GM12878 (cell line): ENCODE measurements at regions not wholly inside any gene's neighbourhood (a gene's known extent, or its start where the extent isn't known, plus 50 kb on each side); places are given as distances from the start of the nearest gene placed in this dataset.

Experiments used
- ATF3 ChIP-seq: IDR thresholded peaks from 2 replicates; pipeline ENCODE4 v1.6.1; 2011; ENCODE audit warnings: low read depth, mild to moderate bottlenecking, low read length, moderate library complexity, borderline replicate concordance; ENCODE audit errors: extremely low read depth
- BHLHE40 ChIP-seq, 2 experiments: fragments of 450-650 bp in 1 of 2; IDR thresholded peaks; 2 replicates each; pipeline ENCODE4 v1.6.1; 2011 to 2017; ENCODE audit warnings: low read depth in 2 of 2, borderline replicate concordance in 1 of 2, improper control_type of control experiment in 1 of 2, low read length in 1 of 2, mild to moderate bottlenecking in 1 of 2
- CBFB ChIP-seq: IDR thresholded peaks from 2 replicates; pipeline ENCODE4 v1.6.1; 2016; ENCODE audit warnings: antibody characterized with exemption, low read depth
- CTCF ChIP-seq, 3 experiments: IDR thresholded peaks in 2 of 3; conservative IDR thresholded peaks in 1 of 3; 2 replicates each; pipeline ENCODE4 v1.5.1; 2011; ENCODE audit warnings: low read depth in 3 of 3, low read length in 3 of 3, mild to moderate bottlenecking in 3 of 3, control low read depth in 2 of 3, moderate library complexity in 2 of 3, inconsistent platforms in 1 of 3, mixed read lengths in 1 of 3; ENCODE audit not compliant: control insufficient read depth in 2 of 3, insufficient read depth in 1 of 3; ENCODE audit errors: extremely low read depth in 1 of 3
- EGR1 ChIP-seq, 2 experiments: IDR thresholded peaks; 1 replicate in 1 of 2; 2 replicates in 1 of 2; pipeline ENCODE4 v1.6.1; 2011 to 2012; ENCODE audit warnings: low read depth in 2 of 2, low read length in 2 of 2, borderline replicate concordance in 1 of 2, mild to moderate bottlenecking in 1 of 2, moderate library complexity in 1 of 2
- EP300 ChIP-seq, 2 experiments: fragments of 150-350 bp in 1 of 2; IDR thresholded peaks; 2 replicates each; pipeline ENCODE4 v1.6.1; 2011 to 2012; ENCODE audit warnings: low read depth in 2 of 2, low read length in 2 of 2, borderline replicate concordance in 1 of 2, improper control_type of control experiment in 1 of 2, inconsistent platforms in 1 of 2; ENCODE audit not compliant: control insufficient read depth in 1 of 2
- ETV6 ChIP-seq, 2 experiments: fragments of 450-650 bp in 1 of 2; IDR thresholded peaks in 1 of 2; conservative IDR thresholded peaks in 1 of 2; 2 replicates each; pipeline ENCODE4 v1.6.1; 2014; ENCODE audit warnings: antibody characterized with exemption in 1 of 2, borderline replicate concordance in 1 of 2, low read depth in 1 of 2, mild to moderate bottlenecking in 1 of 2, moderate library complexity in 1 of 2
- HDAC2 ChIP-seq: fragments of 200-600 bp; sonication (generic); IDR thresholded peaks from 2 replicates; pipeline ENCODE4 v1.6.1; 2017
- KAT2A ChIP-seq: conservative IDR thresholded peaks from 2 replicates; pipeline ENCODE4 v1.6.1; 2011; ENCODE audit warnings: low read depth, low read length; ENCODE audit not compliant: control insufficient read depth
- MYC ChIP-seq: IDR thresholded peaks from 2 replicates; pipeline ENCODE4 v1.6.1; 2011; ENCODE audit warnings: mild to moderate bottlenecking, low read length, moderate library complexity, inconsistent platforms; ENCODE audit not compliant: insufficient read depth, insufficient replicate concordance, insufficient read length, severe bottlenecking
- POLR2AphosphoS5 ChIP-seq: IDR thresholded peaks from 2 replicates; pipeline ENCODE4 v1.6.1; 2011; ENCODE audit warnings: mild to moderate bottlenecking, low read length, inconsistent platforms
- RELB ChIP-seq: fragments of 450-650 bp; IDR thresholded peaks from 2 replicates; pipeline ENCODE4 v1.6.1; 2017; ENCODE audit warnings: low read depth, mild to moderate bottlenecking, moderate library complexity
- RFX5 ChIP-seq: IDR thresholded peaks from 2 replicates; pipeline ENCODE4 v1.6.1; 2011; ENCODE audit warnings: low read depth, low read length, improper control_type of control experiment

- TF ChIP-seq CTCF (IDR thresholded peaks at IDR 0.05 in 2 of 3, conservative IDR thresholded peaks at IDR 0.05 in 1 of 3; ENCODE audit: control insufficient read depth in 2 of 3, extremely low read depth in 1 of 3, insufficient read depth in 1 of 3, low read depth in 3 of 3, low read length in 3 of 3) (no peak), KAT2A (no peak), ETV6 (conservative IDR thresholded peaks at IDR 0.05 in 1 of 2, IDR thresholded peaks at IDR 0.05 in 1 of 2; ENCODE audit: borderline replicate concordance in 1 of 2, low read depth in 1 of 2) (no peak), ATF3 (no peak), CBFB (no peak), HDAC2 (no peak), RFX5 (no peak), RELB (no peak), MYC (no peak), EGR1 (IDR thresholded peaks at IDR 0.05; ENCODE audit: borderline replicate concordance in 1 of 2, low read depth in 2 of 2, low read length in 2 of 2) (no peak), BHLHE40 (IDR thresholded peaks at IDR 0.05; ENCODE audit: borderline replicate concordance in 1 of 2, low read depth in 2 of 2, low read length in 1 of 2) (no peak), POLR2AphosphoS5 (no peak), EP300 (IDR thresholded peaks at IDR 0.05; ENCODE audit: borderline replicate concordance in 1 of 2, control insufficient read depth in 1 of 2, low read depth in 2 of 2, low read length in 2 of 2) (no peak)
Measured at GRCh38 chr5:124072570-124072969, 560.6 kb downstream of the CSNK1G3 start.
